ENCODE measurements at regions not wholly inside any gene's neighbourhood (a gene's known extent, or its start where the extent isn't known, plus 50 kb on each side); places are given as distances from the start of the nearest gene placed in this dataset.

Small RNA genes in the stretch of these regions (small RNA-seq; reads per million reads assigned to genes)
- gene RF01518 = 0 reads per million in 4 donors
- gene RNA5SP358 = 13.0 to 43.9 (median 22.2) reads per million in 4 donors
- gene RNA5SP359 = 0.18 to 0.84 (median 0.38) reads per million in 4 donors

All from transverse colon (tissue), 4 donors.